B cell (primary cell): ENCODE measurements at regions not wholly inside any gene's neighbourhood (a gene's known extent, or its start where the extent isn't known, plus 50 kb on each side); places are given as distances from the start of the nearest gene placed in this dataset.
"Not testable (repeated sequence)": the region's sequence is repeated elsewhere in the genome, so short reads cannot be mapped to it uniquely, and the experiment has no call there.

Experiments used
- ATAC-seq: fragments of 200-7000 bp; cut with Tn5 transposase; one replicate; pipeline ENCODE4 v1.10.0; 2021; ENCODE audit warnings: low read depth, mild to moderate bottlenecking, moderate number of reproducible peaks, moderate library complexity
- CTCF ChIA-PET: fragments of 350-600 bp; sonication (Branson Sonifier 250); formaldehyde crosslinking; loops from one replicate; lab custom pipeline; 2021; ENCODE audit warnings: antibody characterized with exemption, inconsistent platforms; lab: Charles Lee
- POLR2A ChIA-PET: fragments of 350-600 bp; sonication (Branson Sonifier 250); formaldehyde crosslinking; loops from one replicate; lab custom pipeline; 2021; ENCODE audit warnings: antibody characterized with exemption; lab: Charles Lee
- DNase-seq: peaks from one replicate; pipeline ENCODE4 v3.0.0; 2013
- H2AFZ ChIP-seq: 2 replicates; pipeline ENCODE4 v1.6.1; 2012; ENCODE audit warnings: mild to moderate bottlenecking, low read depth, low read length; ENCODE audit not compliant: insufficient read depth, poor library complexity, severe bottlenecking
- H3K27ac ChIP-seq, 2 donors: 1 replicate in 1 of 2; 2 replicates in 1 of 2; pipeline ENCODE4 v1.5.1; 2012 to 2013; ENCODE audit warnings: low read length in 2 of 2, mild to moderate bottlenecking in 2 of 2, moderate library complexity in 1 of 2
- H3K27me3 ChIP-seq, 4 experiments: fragments of 200-600 bp in 1 of 4; sonication (generic) in 1 of 4; replicated peaks in 1 of 4; 1 replicate in 2 of 4; 2 replicates in 2 of 4; pipeline versions ENCODE4 v1.6.1 to v1.7.0; 2013 to 2016; ENCODE audit warnings: low read length in 3 of 4, mild to moderate bottlenecking in 2 of 4, mixed read lengths in 1 of 4, moderate library complexity in 1 of 4; ENCODE audit not compliant: insufficient read depth in 4 of 4, control insufficient read depth in 3 of 4; ENCODE audit errors: control extremely low read depth in 1 of 4
- H3K36me3 ChIP-seq, 2 experiments: replicated peaks in 1 of 2; 1 replicate in 1 of 2; 2 replicates in 1 of 2; pipeline versions ENCODE4 v1.6.1 to v1.7.1; 2013; ENCODE audit warnings: low read length in 1 of 2; ENCODE audit not compliant: insufficient read depth in 2 of 2, control insufficient read depth in 1 of 2; ENCODE audit errors: control extremely low read depth in 1 of 2, extremely low read depth in 1 of 2
- H3K4me1 ChIP-seq, 2 donors: fragments of 200-600 bp in 1 of 2; sonication (generic) in 1 of 2; 1 replicate in 1 of 2; 2 replicates in 1 of 2; pipeline versions ENCODE4 v1.5.1 to v1.6.1; 2013 to 2017; ENCODE audit warnings: low read length in 2 of 2; ENCODE audit not compliant: control insufficient read depth in 2 of 2, insufficient read depth in 2 of 2
- H3K4me2 ChIP-seq: replicated peaks from 2 replicates; pipeline ENCODE3; 2012; ENCODE audit warnings: mild to moderate bottlenecking, low read depth, low read length; ENCODE audit not compliant: poor library complexity, severe bottlenecking
- H3K4me3 ChIP-seq, 5 experiments: fragments of 200-600 bp in 1 of 5; sonication (generic) in 1 of 5; 1 replicate in 3 of 5; 2 replicates in 2 of 5; pipeline versions ENCODE4 v1.5.1 to v1.7.0; 2011 to 2016; ENCODE audit warnings: low read length in 4 of 5, mild to moderate bottlenecking in 4 of 5, low read depth in 2 of 5, control low read depth in 1 of 5, moderate library complexity in 1 of 5; ENCODE audit not compliant: insufficient read depth in 1 of 5; ENCODE audit errors: control extremely low read depth in 1 of 5, extremely low read depth in 1 of 5
- H3K79me2 ChIP-seq: fragments of 200-600 bp; sonication (generic); one replicate; pipeline ENCODE4 v1.6.0; 2016; ENCODE audit warnings: low read length; ENCODE audit not compliant: control insufficient read depth, insufficient read depth
- H3K9ac ChIP-seq: fragments of 200-600 bp; sonication (generic); 2 replicates; pipeline ENCODE4 v1.6.1; 2017; ENCODE audit warnings: mild to moderate bottlenecking, low read length, moderate library complexity
- H3K9me3 ChIP-seq, 3 donors: one replicate each; pipeline versions ENCODE4 v1.6.1 to v1.7.1; 2013; ENCODE audit warnings: low read length in 2 of 3; ENCODE audit not compliant: control insufficient read depth in 2 of 3, insufficient read depth in 1 of 3; ENCODE audit errors: control extremely low read depth in 1 of 3
- H4K20me1 ChIP-seq: 2 replicates; pipeline ENCODE4 v1.6.0; 2012; ENCODE audit warnings: mild to moderate bottlenecking, low read length; ENCODE audit not compliant: insufficient read depth, control insufficient read depth, poor library complexity, severe bottlenecking
- H3K27ac Mint-ChIP-seq: one replicate; pipeline ENCODE4 v1.8.0; 2021; ENCODE audit warnings: mixed read lengths
- H3K27me3 Mint-ChIP-seq: one replicate; pipeline ENCODE4 v1.8.0; 2021; ENCODE audit warnings: mixed read lengths
- H3K4me1 Mint-ChIP-seq: one replicate; pipeline ENCODE4 v1.8.0; 2021; ENCODE audit warnings: mixed read lengths
- H3K4me3 Mint-ChIP-seq: one replicate; pipeline ENCODE4 v1.8.0; 2021; ENCODE audit warnings: mixed read lengths
- H3K9me3 Mint-ChIP-seq: one replicate; pipeline ENCODE4 v1.8.0; 2022; ENCODE audit warnings: mixed read lengths; ENCODE audit not compliant: insufficient read depth
- CTCF ChIP-seq: fragments of 200-600 bp; IDR thresholded peaks from one replicate; pipeline ENCODE4 v1.8.0; 2022; ENCODE audit warnings: antibody characterized with exemption, mild to moderate bottlenecking
- EZH2 ChIP-seq: IDR thresholded peaks from 2 replicates; pipeline ENCODE4 v1.6.1; 2012; ENCODE audit warnings: borderline replicate concordance, low read depth, mild to moderate bottlenecking, moderate library complexity, low read length; ENCODE audit not compliant: insufficient read depth, poor library complexity, severe bottlenecking
- WGBS: methylation state at CpG from one replicate; pipeline ENCODE4 v1.1.5; 2013; ENCODE audit warnings: missing lambda C conversion rate; ENCODE audit not compliant: insufficient coverage; 5-methylcytosine and 5-hydroxymethylcytosine counted together
- intact Hi-C: fragments of 100-400 bp; cut with micrococcal nuclease; formaldehyde crosslinking; loops from one replicate; pipeline ENCODE4 v1.10.0; 2022

- no peak overlapping the region for H3K4me3 Mint-ChIP-seq
- WGBS = no CpG with 5 or more reads among the region's 2 CpGs
- Histone ChIP-seq H3K27ac (no peak overlapping the region), H3K79me2 (no peaks in the 10 kb centered on the region), H3K9ac (no peak overlapping the region), H3K4me1 (no peaks in the 10 kb centered on the region), H3K9me3 (no peaks in the 10 kb centered on the region), H3K4me3 (no peak overlapping the region), H2AFZ (no peak overlapping the region), H3K4me2 (no peak overlapping the region), H3K27me3 (no peaks in the 10 kb centered on the region), H4K20me1 (no peaks in the 10 kb centered on the region), H3K36me3 (no peaks in the 10 kb centered on the region)
- TF ChIP-seq CTCF (no peak), EZH2 (no peak)
- no peak for DNase-seq
- ChIA-PET CTCF (no interaction called here), POLR2A (no interaction called here)
- intact Hi-C loops = no loop called here
- H3K27me3 Mint-ChIP-seq = no peaks in the 10 kb centered on the region
- no peak overlapping the region for H3K27ac Mint-ChIP-seq
- peaks cover 6% of the 10 kb centered on the region for H3K9me3 Mint-ChIP-seq
- ATAC-seq = no peak
- H3K4me1 Mint-ChIP-seq = no peaks in the 10 kb centered on the region
Measured at GRCh38 chr16:60945225-60945624, 1091.0 kb downstream of the CDH8 start.

GRCh38 chr16:60936189-60936588, 1100.0 kb downstream of the CDH8 start:
- H3K4me3 ChIP-seq, ATAC-seq, H3K4me1 ChIP-seq, POLR2A ChIA-PET, DNase-seq, H3K79me2 ChIP-seq, H3K27me3 ChIP-seq, H3K27ac Mint-ChIP-seq, H3K4me3 Mint-ChIP-seq, H3K27ac ChIP-seq, H2AFZ ChIP-seq, H3K4me2 ChIP-seq, H3K9me3 ChIP-seq, H3K9ac ChIP-seq, H3K27me3 Mint-ChIP-seq, CTCF ChIA-PET, H3K9me3 Mint-ChIP-seq, intact Hi-C loops, H3K36me3 ChIP-seq, H4K20me1 ChIP-seq, H3K4me1 Mint-ChIP-seq: not testable (repeated sequence)
- 97% methylated on average over 10 of the region's 10 CpGs for WGBS
